GM18520 (cell line): ENCODE measurements at regions not wholly inside any gene's neighbourhood (a gene's known extent, or its start where the extent isn't known, plus 50 kb on each side); places are given as distances from the start of the nearest gene placed in this dataset.

Source experiments
- ATAC-seq: cut with Tn5 transposase; IDR thresholded peaks from one replicate; pipeline ENCODE4 v1.9.1; 2021; ENCODE audit not compliant: unreplicated experiment

GRCh38 chr3:80241791-80242190, 474.0 kb upstream of the ROBO1 start:
- ATAC-seq, result no peak

- no peak for ATAC-seq
Measured at GRCh38 chr3:80239301-80239700, 471.5 kb upstream of the ROBO1 start.

- no peak for ATAC-seq
Measured at GRCh38 chr3:80238606-80239005, 470.8 kb upstream of the ROBO1 start.

GRCh38 chr3:80238152-80238551, 470.4 kb upstream of the ROBO1 start:
- no peak for ATAC-seq

- no peak for ATAC-seq
Measured at GRCh38 chr3:80234706-80235105, 466.9 kb upstream of the ROBO1 start.

- ATAC-seq, result no peak
Measured at GRCh38 chr3:80233576-80233975, 465.8 kb upstream of the ROBO1 start.

GRCh38 chr3:80232760-80233159, 465.0 kb upstream of the ROBO1 start:
- ATAC-seq, result no peak

GRCh38 chr3:80230962-80231361, 463.2 kb upstream of the ROBO1 start:
- no peak for ATAC-seq

GRCh38 chr3:80227216-80227615, 459.4 kb upstream of the ROBO1 start:
- ATAC-seq, result no peak

- no peak for ATAC-seq
Measured at GRCh38 chr3:80215191-80215590, 447.4 kb upstream of the ROBO1 start.

GRCh38 chr3:80213086-80213485, 445.3 kb upstream of the ROBO1 start:
- no peak for ATAC-seq

GRCh38 chr3:80192936-80193335, 425.1 kb upstream of the ROBO1 start:
- no peak for ATAC-seq

GRCh38 chr3:80190051-80190450, 422.3 kb upstream of the ROBO1 start:
- no peak for ATAC-seq

GRCh38 chr3:80187981-80188380, 420.2 kb upstream of the ROBO1 start:
- ATAC-seq, result no peak

- ATAC-seq, result no peak
Measured at GRCh38 chr3:80159990-80160506, 392.2 kb upstream of the ROBO1 start.

GRCh38 chr3:80158332-80158731, 390.5 kb upstream of the ROBO1 start:
- no peak for ATAC-seq

GRCh38 chr3:80157546-80157945, 389.7 kb upstream of the ROBO1 start:
- no peak for ATAC-seq

GRCh38 chr3:80152692-80153091, 384.9 kb upstream of the ROBO1 start:
- ATAC-seq, result no peak

GRCh38 chr3:80142714-80143113, 374.9 kb upstream of the ROBO1 start:
- no peak for ATAC-seq

- no peak for ATAC-seq
Measured at GRCh38 chr3:80141557-80141956, 373.8 kb upstream of the ROBO1 start.

- no peak for ATAC-seq
Measured at GRCh38 chr3:80116281-80116680, 348.5 kb upstream of the ROBO1 start.

- ATAC-seq, result no peak
Measured at GRCh38 chr3:80114694-80115093, 346.9 kb upstream of the ROBO1 start.

- ATAC-seq, result no peak
Measured at GRCh38 chr3:80113331-80113730, 345.5 kb upstream of the ROBO1 start.
